Astrocyte of the spinal cord (primary cell): ENCODE measurements at regions not wholly inside any gene's neighbourhood (a gene's known extent, or its start where the extent isn't known, plus 50 kb on each side); places are given as distances from the start of the nearest gene placed in this dataset.
"Not testable (repeated sequence)": the region's sequence is repeated elsewhere in the genome, so short reads cannot be mapped to it uniquely, and the experiment has no call there.

ENCODE experiments used
- DNase-seq: peaks from one replicate; pipeline ENCODE4 v3.0.0; 2011; ENCODE audit warnings: low read depth, low spot score
- H3K4me3 ChIP-seq: 2 replicates; pipeline ENCODE4 v1.5.1; 2011; ENCODE audit warnings: low read depth, mild to moderate bottlenecking, low read length, moderate library complexity
- in situ Hi-C: cut with HindIII; loops from 2 replicates; pipeline ENCODE4 v1.10.0; 2017; ENCODE audit warnings: low sequenced_read_pairs
- TF ChIP-seq, protein P1 (sequence below): IDR thresholded peaks from 2 replicates; pipeline ENCODE4 v1.5.1; 2012; ENCODE audit warnings: low read depth, mild to moderate bottlenecking, low read length, inconsistent platforms

GRCh38 chr4:104549736-104550135 is 55.0 kb upstream of the CXXC4 start:
- DNase-seq = no peak
- TF ChIP-seq, protein P1, sequence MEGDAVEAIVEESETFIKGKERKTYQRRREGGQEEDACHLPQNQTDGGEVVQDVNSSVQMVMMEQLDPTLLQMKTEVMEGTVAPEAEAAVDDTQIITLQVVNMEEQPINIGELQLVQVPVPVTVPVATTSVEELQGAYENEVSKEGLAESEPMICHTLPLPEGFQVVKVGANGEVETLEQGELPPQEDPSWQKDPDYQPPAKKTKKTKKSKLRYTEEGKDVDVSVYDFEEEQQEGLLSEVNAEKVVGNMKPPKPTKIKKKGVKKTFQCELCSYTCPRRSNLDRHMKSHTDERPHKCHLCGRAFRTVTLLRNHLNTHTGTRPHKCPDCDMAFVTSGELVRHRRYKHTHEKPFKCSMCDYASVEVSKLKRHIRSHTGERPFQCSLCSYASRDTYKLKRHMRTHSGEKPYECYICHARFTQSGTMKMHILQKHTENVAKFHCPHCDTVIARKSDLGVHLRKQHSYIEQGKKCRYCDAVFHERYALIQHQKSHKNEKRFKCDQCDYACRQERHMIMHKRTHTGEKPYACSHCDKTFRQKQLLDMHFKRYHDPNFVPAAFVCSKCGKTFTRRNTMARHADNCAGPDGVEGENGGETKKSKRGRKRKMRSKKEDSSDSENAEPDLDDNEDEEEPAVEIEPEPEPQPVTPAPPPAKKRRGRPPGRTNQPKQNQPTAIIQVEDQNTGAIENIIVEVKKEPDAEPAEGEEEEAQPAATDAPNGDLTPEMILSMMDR = no peak
- H3K4me3 ChIP-seq = no peak overlapping the region
- in situ Hi-C loops = no loop called here

GRCh38 chr4:104559502-104559901 is 64.8 kb upstream of the CXXC4 start:
- in situ Hi-C loops = no loop called here
- TF ChIP-seq, protein P1 = no peak
- H3K4me3 ChIP-seq = no peak overlapping the region
- no peak for DNase-seq

GRCh38 chr4:104571341-104571740 is 76.6 kb upstream of the CXXC4 start:
- TF ChIP-seq, protein P1 = no peak
- no peak overlapping the region for H3K4me3 ChIP-seq
- in situ Hi-C loops = no loop called here
- peak; percentile 16 for DNase-seq

DNA sequence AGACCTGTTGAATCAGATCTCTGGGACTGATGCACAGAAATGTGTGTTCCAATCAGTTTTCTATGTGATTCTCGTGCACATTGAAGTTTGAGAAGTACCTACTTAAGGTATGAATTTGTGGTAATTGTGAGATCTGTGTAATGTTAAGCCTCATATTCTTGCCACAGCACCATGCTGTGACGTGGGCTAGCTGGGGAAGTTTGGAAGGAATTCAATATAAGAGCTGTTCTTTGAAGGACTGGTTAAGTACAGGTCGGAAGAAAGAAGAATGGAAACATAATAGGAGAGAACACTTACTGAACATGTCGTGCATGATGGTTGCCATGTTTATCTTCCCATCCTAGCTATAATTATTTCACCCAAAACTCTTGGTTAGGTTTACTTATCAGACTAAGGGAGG is 79.7 kb upstream of the CXXC4 start:
- in situ Hi-C loops = no loop called here
- no peak overlapping the region for H3K4me3 ChIP-seq
- TF ChIP-seq, protein P1 = no peak
- no peak for DNase-seq

DNA sequence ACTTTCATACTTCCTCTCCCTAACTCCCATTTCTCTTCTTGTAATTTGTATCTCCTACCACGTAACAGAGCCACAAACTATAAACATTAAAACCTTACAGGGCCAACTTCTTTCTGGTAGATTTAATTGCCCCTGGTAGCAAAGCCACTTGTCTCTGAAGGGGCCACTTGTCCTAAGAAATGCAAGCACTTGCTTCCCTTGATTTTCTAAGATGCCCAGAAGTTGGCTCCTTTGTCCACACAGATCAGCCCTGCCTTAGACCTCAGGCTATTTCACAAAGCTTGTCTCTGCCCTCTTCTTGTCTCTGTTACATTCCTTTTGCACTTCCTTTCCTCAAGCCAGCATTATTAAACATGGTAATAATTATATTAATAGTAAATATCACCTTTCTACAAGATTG is 80.6 kb upstream of the CXXC4 start:
- in situ Hi-C loops = no loop called here

GRCh38 chr4:104577405-104577804 is 82.7 kb upstream of the CXXC4 start:
- in situ Hi-C loops = no loop called here
- TF ChIP-seq, protein P1 = no peak
- no peak for DNase-seq
- H3K4me3 ChIP-seq = no peak overlapping the region

More for the DNA sequence above, 80.6 kb upstream of the CXXC4 start:
- no peak overlapping the region for H3K4me3 ChIP-seq
- no peak for DNase-seq
- TF ChIP-seq, protein P1 = no peak

- DNase-seq, H3K4me3 ChIP-seq, in situ Hi-C loops: not testable (repeated sequence)
Observed at GRCh38 chr4:104581476-104581875, 86.8 kb upstream of the CXXC4 start.

GRCh38 chr4:104582056-104582455 is 87.4 kb upstream of the CXXC4 start:
- in situ Hi-C loops, DNase-seq, H3K4me3 ChIP-seq: not testable (repeated sequence)
